ENCODE measurements at regions not wholly inside any gene's neighbourhood (a gene's known extent, or its start where the extent isn't known, plus 50 kb on each side); places are given as distances from the start of the nearest gene placed in this dataset.
"Not testable (repeated sequence)": the region's sequence is repeated elsewhere in the genome, so short reads cannot be mapped to it uniquely, and the experiment has no call there.

- peaks cover 2% of the 10 kb centered on the region for H3K9me3 ChIP-seq (ENCODE audit: control insufficient read depth, low read length)
- no peak overlapping the region for H3K27ac ChIP-seq (ENCODE audit: insufficient read depth, low read depth, low read length, poor library complexity, severe bottlenecking)
- no peaks in the 10 kb centered on the region for H3K36me3 ChIP-seq (ENCODE audit: control insufficient read depth, insufficient read depth, low read length)
- no peaks in the 10 kb centered on the region for H3K4me1 ChIP-seq (ENCODE audit: control insufficient read depth, insufficient read depth, low read length)
- no peak overlapping the region for H3K4me3 ChIP-seq (ENCODE audit: insufficient read depth, low read depth, low read length)
- H3K27me3 ChIP-seq (ENCODE audit: control insufficient read depth, insufficient read depth, low read length, poor library complexity, severe bottlenecking): no peaks in the 10 kb centered on the region
- WGBS, 2 experiments: 93 to 95% methylated on average over 7 of the region's 7 CpGs
Observed at GRCh38 chr14:103243764-103244737, 90.0 kb upstream of the EIF5 start.

- 78 to 81% methylated on average over 3 of the region's 3 CpGs for WGBS, 2 experiments
- not testable (repeated sequence) for H3K27me3 ChIP-seq (ENCODE audit: control insufficient read depth, insufficient read depth, low read length, poor library complexity, severe bottlenecking); H3K4me1 ChIP-seq (ENCODE audit: control insufficient read depth, insufficient read depth, low read length); H3K36me3 ChIP-seq (ENCODE audit: control insufficient read depth, insufficient read depth, low read length); H3K4me3 ChIP-seq (ENCODE audit: insufficient read depth, low read depth, low read length); H3K9me3 ChIP-seq (ENCODE audit: control insufficient read depth, low read length); H3K27ac ChIP-seq (ENCODE audit: insufficient read depth, low read depth, low read length, poor library complexity, severe bottlenecking)
Observed at GRCh38 chr14:103245624-103246031, 88.4 kb upstream of the EIF5 start.

DNA sequence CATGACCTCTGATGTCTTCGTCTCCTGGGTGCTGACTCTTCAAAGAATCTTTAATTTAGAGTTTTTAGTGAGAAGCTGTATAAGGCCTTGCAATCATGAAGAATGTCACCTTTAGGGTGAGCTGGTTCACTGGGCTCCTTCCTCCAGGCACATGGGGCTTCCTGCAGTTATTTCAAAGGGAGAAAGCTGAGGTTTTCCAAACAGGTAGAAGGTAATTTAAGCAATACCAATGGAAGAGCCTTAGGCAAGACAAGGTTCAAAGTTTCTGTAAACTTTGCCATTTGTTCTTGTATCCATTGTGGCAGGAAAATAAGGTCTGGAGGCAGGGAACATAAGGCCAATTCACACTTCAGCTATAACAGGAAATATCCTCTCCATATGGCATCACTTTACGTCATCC is 88.0 kb upstream of the EIF5 start:
- no peaks in the 10 kb centered on the region for H3K4me1 ChIP-seq (ENCODE audit: control insufficient read depth, insufficient read depth, low read length)
- H3K27ac ChIP-seq (ENCODE audit: insufficient read depth, low read depth, low read length, poor library complexity, severe bottlenecking): no peak overlapping the region
- H3K36me3 ChIP-seq (ENCODE audit: control insufficient read depth, insufficient read depth, low read length): no peaks in the 10 kb centered on the region
- H3K27me3 ChIP-seq (ENCODE audit: control insufficient read depth, insufficient read depth, low read length, poor library complexity, severe bottlenecking): no peaks in the 10 kb centered on the region
- WGBS, 2 experiments: 89 to 93% methylated on average over 1 of the region's 2 CpGs
- H3K4me3 ChIP-seq (ENCODE audit: insufficient read depth, low read depth, low read length): no peak overlapping the region
- H3K9me3 ChIP-seq (ENCODE audit: control insufficient read depth, low read length): no peaks in the 10 kb centered on the region

DNA sequence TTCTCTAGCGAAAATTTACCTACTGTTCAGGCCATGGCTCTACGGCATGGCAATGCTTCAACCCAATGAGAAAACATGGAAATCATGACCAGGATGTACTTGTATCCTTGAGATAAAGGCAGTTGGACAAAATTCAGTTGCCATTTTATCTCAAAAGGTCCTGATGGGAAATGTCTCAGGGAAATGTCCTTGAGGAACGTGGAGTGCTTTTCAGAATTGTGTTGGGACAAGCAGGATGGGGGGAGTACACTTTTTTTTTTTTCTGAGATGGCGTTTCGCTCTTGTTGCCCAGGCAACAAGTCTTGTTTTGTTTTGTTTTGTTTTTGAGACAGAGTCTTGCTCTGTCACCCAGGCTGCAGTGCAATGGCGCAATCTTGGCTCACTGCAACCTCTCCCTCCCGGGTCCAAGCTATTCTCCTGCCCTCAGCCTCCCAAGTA is 86.8 kb upstream of the EIF5 start:
- Histone ChIP-seq H3K9me3 (ENCODE audit: control insufficient read depth, low read length) (no peaks in the 10 kb centered on the region), H3K36me3 (ENCODE audit: control insufficient read depth, insufficient read depth, low read length) (no peaks in the 10 kb centered on the region), H3K27me3 (ENCODE audit: control insufficient read depth, insufficient read depth, low read length, poor library complexity, severe bottlenecking) (no peaks in the 10 kb centered on the region), H3K27ac (ENCODE audit: insufficient read depth, low read depth, low read length, poor library complexity, severe bottlenecking) (no peak overlapping the region), H3K4me3 (ENCODE audit: insufficient read depth, low read depth, low read length) (no peak overlapping the region), H3K4me1 (ENCODE audit: control insufficient read depth, insufficient read depth, low read length) (no peaks in the 10 kb centered on the region)
- 94 to 96% methylated on average over 7 of the region's 7 CpGs for WGBS, 2 experiments

DNA sequence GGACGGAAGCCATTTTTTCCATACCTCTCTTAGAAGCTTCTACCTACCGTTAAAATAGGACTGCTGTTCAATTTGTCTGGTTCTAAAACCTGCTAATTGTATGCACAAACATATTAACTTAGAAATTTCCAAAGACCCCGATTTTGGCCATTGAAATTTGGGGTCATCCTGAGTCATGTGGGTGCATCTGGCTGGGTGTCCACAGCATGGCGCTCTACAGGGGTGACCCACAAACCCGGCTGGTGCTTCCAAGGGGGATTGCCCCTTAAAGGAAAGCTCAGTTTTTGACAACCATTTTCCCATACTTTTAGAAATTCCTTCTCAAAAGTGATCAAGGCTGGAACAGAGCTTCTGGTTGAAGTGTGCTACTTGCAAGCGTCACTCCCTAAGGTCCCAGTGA is 83.9 kb upstream of the EIF5 start:
- Histone ChIP-seq H3K4me3 (ENCODE audit: insufficient read depth, low read depth, low read length) (no peak overlapping the region), H3K27me3 (ENCODE audit: control insufficient read depth, insufficient read depth, low read length, poor library complexity, severe bottlenecking) (no peaks in the 10 kb centered on the region)
- 76 to 77% methylated on average over 6 of the region's 6 CpGs for WGBS, 2 experiments

DNA sequence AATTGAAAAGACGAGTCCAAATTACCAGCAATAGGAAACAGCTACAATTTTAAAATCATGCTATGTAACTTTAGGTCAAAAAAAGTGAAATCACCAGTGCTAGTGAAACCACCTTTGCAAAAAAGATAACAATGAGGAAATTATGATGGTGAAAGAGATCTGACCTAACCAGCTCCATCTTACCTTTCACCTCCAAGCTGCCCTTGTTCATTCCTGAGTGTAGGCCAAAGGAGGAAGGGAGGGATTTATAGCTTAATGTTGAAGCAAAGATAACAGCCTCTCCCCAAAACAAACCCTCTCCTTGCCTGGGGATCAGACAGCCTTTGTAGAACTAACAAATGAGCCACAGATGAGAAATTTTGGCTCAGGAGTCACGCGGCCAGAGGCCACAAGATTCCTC is 83.2 kb upstream of the EIF5 start:
- 99 to 100% methylated on average over 2 to 3 of the region's 3 CpGs for WGBS, 2 experiments
- no peaks in the 10 kb centered on the region for H3K27me3 ChIP-seq (ENCODE audit: control insufficient read depth, insufficient read depth, low read length, poor library complexity, severe bottlenecking)
- no peaks in the 10 kb centered on the region for H3K36me3 ChIP-seq (ENCODE audit: control insufficient read depth, insufficient read depth, low read length)
- H3K4me1 ChIP-seq (ENCODE audit: control insufficient read depth, insufficient read depth, low read length): no peaks in the 10 kb centered on the region
- no peak overlapping the region for H3K27ac ChIP-seq (ENCODE audit: insufficient read depth, low read depth, low read length, poor library complexity, severe bottlenecking)
- H3K9me3 ChIP-seq (ENCODE audit: control insufficient read depth, low read length): no peaks in the 10 kb centered on the region
- H3K4me3 ChIP-seq (ENCODE audit: insufficient read depth, low read depth, low read length): no peak overlapping the region

More for the DNA sequence above, 83.9 kb upstream of the EIF5 start:
- H3K27ac ChIP-seq (ENCODE audit: insufficient read depth, low read depth, low read length, poor library complexity, severe bottlenecking): no peak overlapping the region
- H3K9me3 ChIP-seq (ENCODE audit: control insufficient read depth, low read length): no peaks in the 10 kb centered on the region
- no peaks in the 10 kb centered on the region for H3K4me1 ChIP-seq (ENCODE audit: control insufficient read depth, insufficient read depth, low read length)
- no peaks in the 10 kb centered on the region for H3K36me3 ChIP-seq (ENCODE audit: control insufficient read depth, insufficient read depth, low read length)

GRCh38 chr14:103255555-103255954 is 78.5 kb upstream of the EIF5 start:
- H3K36me3 ChIP-seq (ENCODE audit: control insufficient read depth, insufficient read depth, low read length): no peaks in the 10 kb centered on the region
- 88 to 94% methylated on average over 4 of the region's 4 CpGs for whole genome bisulfite sequencing, 2 experiments
- H3K9me3 ChIP-seq (ENCODE audit: control insufficient read depth, low read length): no peaks in the 10 kb centered on the region
- no peak overlapping the region for H3K27ac ChIP-seq (ENCODE audit: insufficient read depth, low read depth, low read length, poor library complexity, severe bottlenecking)
- H3K4me3 ChIP-seq (ENCODE audit: insufficient read depth, low read depth, low read length): no peak overlapping the region
- no peaks in the 10 kb centered on the region for H3K4me1 ChIP-seq (ENCODE audit: control insufficient read depth, insufficient read depth, low read length)
- H3K27me3 ChIP-seq (ENCODE audit: control insufficient read depth, insufficient read depth, low read length, poor library complexity, severe bottlenecking): no peaks in the 10 kb centered on the region

GRCh38 chr14:103256406-103256805 is 77.6 kb upstream of the EIF5 start:
- no peaks in the 10 kb centered on the region for H3K9me3 ChIP-seq (ENCODE audit: control insufficient read depth, low read length)
- no peaks in the 10 kb centered on the region for H3K36me3 ChIP-seq (ENCODE audit: control insufficient read depth, insufficient read depth, low read length)
- H3K4me3 ChIP-seq (ENCODE audit: insufficient read depth, low read depth, low read length): no peak overlapping the region
- no peaks in the 10 kb centered on the region for H3K27me3 ChIP-seq (ENCODE audit: control insufficient read depth, insufficient read depth, low read length, poor library complexity, severe bottlenecking)
- no peak overlapping the region for H3K27ac ChIP-seq (ENCODE audit: insufficient read depth, low read depth, low read length, poor library complexity, severe bottlenecking)
- no peaks in the 10 kb centered on the region for H3K4me1 ChIP-seq (ENCODE audit: control insufficient read depth, insufficient read depth, low read length)
- 66 to 75% methylated on average over 8 to 10 of the region's 10 CpGs for WGBS, 2 experiments

GRCh38 chr14:103257211-103257962 is 76.7 kb upstream of the EIF5 start:
- H3K9me3 ChIP-seq (ENCODE audit: control insufficient read depth, low read length): no peaks in the 10 kb centered on the region
- WGBS, 2 experiments: 81 to 88% methylated on average over 3 to 4 of the region's 4 CpGs
- H3K4me1 ChIP-seq (ENCODE audit: control insufficient read depth, insufficient read depth, low read length): no peaks in the 10 kb centered on the region
- H3K27ac ChIP-seq (ENCODE audit: insufficient read depth, low read depth, low read length, poor library complexity, severe bottlenecking): no peak overlapping the region
- H3K36me3 ChIP-seq (ENCODE audit: control insufficient read depth, insufficient read depth, low read length): no peaks in the 10 kb centered on the region
- H3K27me3 ChIP-seq (ENCODE audit: control insufficient read depth, insufficient read depth, low read length, poor library complexity, severe bottlenecking): no peaks in the 10 kb centered on the region
- H3K4me3 ChIP-seq (ENCODE audit: insufficient read depth, low read depth, low read length): no peak overlapping the region

GRCh38 chr14:103258211-103258610 is 75.8 kb upstream of the EIF5 start:
- no peaks in the 10 kb centered on the region for H3K36me3 ChIP-seq (ENCODE audit: control insufficient read depth, insufficient read depth, low read length)
- no peaks in the 10 kb centered on the region for H3K4me1 ChIP-seq (ENCODE audit: control insufficient read depth, insufficient read depth, low read length)
- H3K4me3 ChIP-seq (ENCODE audit: insufficient read depth, low read depth, low read length): no peak overlapping the region
- H3K27ac ChIP-seq (ENCODE audit: insufficient read depth, low read depth, low read length, poor library complexity, severe bottlenecking): no peak overlapping the region
- WGBS, 2 experiments: 90 to 94% methylated on average over 12 of the region's 12 CpGs
- no peaks in the 10 kb centered on the region for H3K9me3 ChIP-seq (ENCODE audit: control insufficient read depth, low read length)
- no peaks in the 10 kb centered on the region for H3K27me3 ChIP-seq (ENCODE audit: control insufficient read depth, insufficient read depth, low read length, poor library complexity, severe bottlenecking)

Data from ectodermal cell (in vitro differentiated cells).